NAMALWA (cell line): ENCODE measurements at regions not wholly inside any gene's neighbourhood (a gene's known extent, or its start where the extent isn't known, plus 50 kb on each side); places are given as distances from the start of the nearest gene placed in this dataset.
A peak's percentile ranks its signal among the peaks of the same experiment; 100 is the strongest.
"Not testable (repeated sequence)": the region's sequence is repeated elsewhere in the genome, so short reads cannot be mapped to it uniquely, and the experiment has no call there.

Experiments
- DNase-seq: peaks from one replicate; pipeline ENCODE4 v3.0.0-alpha.2; 2015; ENCODE audit warnings: low spot score

DNA sequence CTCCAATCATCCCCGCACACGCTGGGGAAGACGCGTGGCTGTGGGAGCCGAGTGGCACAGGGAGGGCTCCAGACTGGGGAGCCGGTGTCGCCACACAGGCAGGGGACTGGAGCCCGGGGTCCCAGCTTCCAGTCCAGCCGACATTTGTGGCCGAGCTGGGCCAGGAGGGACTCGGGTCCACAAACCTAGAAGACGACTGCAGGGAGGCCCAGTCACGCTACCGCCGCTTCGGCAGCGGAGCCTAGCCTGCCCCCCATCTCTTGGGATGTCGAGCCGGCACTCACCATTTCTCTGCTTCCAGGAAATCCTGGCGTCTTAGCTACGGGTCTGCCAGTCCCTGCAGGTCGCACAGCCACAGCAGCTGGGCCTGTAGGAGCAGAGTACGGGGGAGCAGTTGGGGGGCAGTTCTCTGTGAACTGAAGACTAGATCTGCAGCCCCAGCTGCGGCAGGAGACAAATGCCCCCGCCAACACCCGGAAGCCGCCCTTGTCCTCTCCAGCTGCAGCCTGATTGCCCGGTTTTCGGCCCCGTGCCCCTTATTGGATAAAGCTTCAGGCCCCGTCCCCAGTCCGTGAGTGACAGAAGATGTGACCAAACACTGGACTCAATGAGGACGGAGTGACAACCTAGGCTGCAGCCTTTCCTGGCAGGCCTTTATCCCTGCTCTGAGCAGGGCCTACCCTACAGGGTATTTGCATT lies 270.7 kb downstream of the ZNF33B start:
- DNase-seq: no peak

DNA sequence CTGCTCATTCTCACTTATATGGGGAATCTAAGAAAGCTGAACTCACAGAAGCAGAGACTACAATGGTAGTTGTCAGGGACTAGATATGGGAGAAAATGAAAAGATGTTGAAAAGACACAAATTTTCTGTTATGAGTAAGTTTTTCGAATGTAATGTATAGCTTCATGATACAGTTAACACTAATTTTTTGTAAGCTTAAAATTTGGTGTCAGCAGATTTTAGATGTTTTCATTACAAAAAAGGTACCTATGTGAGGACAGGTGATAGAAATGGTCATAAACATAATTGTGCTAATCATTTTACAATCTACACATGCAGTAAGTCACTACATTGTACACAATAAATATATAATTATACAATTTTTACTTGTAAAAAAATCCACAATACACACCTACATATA lies 286.6 kb downstream of the ZNF33B start:
- DNase-seq: no peak

GRCh38 chr10:42336593-42337337 lies 301.6 kb downstream of the ZNF33B start:
- not testable (repeated sequence) for DNase-seq

GRCh38 chr10:42335653-42336296 lies 302.6 kb downstream of the ZNF33B start:
- not testable (repeated sequence) for DNase-seq

DNA sequence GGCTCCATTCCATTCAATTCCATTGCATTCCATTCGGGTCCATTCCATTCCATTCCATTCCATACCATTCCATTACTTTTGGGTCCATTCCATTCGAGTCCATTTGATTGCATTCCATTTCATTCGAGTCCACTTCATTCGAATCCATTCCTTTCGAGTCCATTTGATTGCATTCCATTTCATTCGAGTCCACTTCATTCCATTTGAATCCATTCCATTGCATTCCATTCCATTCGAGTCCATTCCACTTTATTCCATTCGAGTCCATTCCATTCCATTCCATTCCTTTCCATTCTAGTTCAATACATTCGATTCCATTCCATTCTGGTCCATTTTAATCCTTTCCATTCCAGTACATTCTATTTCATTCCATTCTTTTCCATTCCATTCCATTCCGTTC lies 334.0 kb downstream of the ZNF33B start:
- no peak for DNase-seq

GRCh38 chr10:42281896-42282295 lies 356.5 kb downstream of the ZNF33B start:
- DNase-seq: not testable (repeated sequence)

DNA sequence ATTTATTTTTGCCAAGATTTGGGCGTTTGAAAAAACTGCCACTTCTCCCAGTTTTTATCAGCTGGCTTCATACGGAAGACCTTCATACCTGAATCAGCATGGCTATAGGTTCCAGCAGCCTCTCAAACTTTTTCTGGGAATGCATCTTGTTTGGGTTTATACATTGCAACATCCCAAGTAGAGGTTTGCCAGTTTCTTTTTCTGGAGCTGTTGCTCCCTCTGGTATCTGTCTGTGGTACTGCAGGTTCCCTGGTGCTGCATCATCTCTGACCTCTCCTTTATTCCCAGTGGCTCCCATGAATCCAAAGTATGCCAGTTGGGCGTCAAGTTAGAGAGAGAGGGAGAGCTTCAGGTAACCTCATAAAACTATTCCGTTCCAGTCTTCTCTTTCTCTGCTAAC lies 368.6 kb downstream of the ZNF33B start:
- not testable (repeated sequence) for DNase-seq

DNA sequence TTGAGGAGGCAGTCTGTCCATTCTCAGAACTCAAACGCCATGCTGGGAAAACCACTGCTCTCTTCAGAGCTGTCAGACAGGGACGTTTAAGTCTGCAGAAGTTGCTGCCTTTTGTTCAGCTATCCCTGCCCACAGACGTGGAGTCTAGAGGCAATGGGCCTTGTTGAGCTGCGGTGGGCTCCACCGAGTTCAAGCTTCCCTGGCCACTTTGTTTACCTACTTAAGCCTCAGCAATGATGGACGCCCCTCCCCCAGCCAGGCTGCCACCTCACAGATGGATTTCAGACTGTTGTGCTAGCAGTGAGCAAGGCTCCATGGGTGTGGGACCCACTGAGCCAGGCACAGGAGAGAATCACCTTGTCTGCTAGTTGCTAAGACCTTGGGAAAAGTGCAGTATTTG lies 375.1 kb downstream of the ZNF33B start:
- not testable (repeated sequence) for DNase-seq

DNA sequence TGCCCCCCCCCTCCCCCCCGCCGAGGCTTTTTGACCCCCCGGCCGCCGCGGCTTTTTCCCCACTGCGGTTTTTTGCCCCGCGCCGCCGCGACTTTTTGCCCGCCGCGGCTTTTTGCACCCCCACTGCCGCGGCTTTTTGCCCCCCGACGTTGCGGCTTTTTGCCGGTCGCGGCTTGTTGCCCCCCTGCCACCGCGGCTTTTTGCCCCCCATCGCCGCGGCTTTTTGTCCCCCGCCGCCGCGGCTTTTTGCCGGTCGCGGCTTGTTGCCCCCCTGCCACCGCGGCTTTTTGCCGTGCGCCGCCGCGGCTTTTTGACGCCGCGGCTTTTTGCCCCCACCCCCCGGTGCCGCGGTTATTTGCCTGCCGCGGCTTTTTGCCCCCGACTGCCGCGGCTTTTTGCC lies 395.4 kb downstream of the ZNF33B start:
- not testable (repeated sequence) for DNase-seq

DNA sequence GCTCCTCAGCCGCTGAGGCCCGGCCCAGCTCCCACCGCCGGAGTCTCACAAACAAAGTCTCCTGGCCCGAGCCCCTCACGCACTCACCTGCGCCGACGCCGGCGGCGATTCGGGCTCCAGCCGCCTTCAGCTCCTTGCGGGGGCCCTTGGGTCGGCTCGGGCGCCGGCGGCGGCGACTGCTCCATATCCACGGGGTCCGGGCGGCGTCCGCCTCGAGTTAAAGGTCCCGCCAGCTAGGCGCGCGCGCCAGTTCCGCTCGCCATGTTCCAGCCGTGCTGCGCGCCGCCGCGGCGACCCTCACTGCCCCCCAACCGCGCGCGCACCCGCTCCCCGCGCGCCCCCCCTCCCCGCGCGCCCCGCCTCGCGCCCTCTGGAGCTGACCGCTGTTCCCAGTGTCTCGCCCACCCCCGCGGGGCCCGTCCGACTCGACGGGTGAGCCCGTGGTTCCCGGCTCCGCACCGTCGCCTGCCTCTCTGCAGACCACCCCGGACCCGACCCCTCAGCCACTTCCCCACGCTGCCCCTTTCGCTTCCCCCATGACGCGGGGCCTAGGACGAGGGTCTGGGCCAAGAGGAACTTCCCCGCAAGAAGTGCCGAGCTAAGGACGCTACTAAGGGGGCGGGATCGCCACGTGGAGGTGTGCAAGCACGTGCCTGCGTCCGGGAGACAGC lies 396.1 kb downstream of the ZNF33B start:
- DNase-seq: no peak

GRCh38 chr10:42236401-42236800 lies 402.0 kb downstream of the ZNF33B start:
- not testable (repeated sequence) for DNase-seq

DNA sequence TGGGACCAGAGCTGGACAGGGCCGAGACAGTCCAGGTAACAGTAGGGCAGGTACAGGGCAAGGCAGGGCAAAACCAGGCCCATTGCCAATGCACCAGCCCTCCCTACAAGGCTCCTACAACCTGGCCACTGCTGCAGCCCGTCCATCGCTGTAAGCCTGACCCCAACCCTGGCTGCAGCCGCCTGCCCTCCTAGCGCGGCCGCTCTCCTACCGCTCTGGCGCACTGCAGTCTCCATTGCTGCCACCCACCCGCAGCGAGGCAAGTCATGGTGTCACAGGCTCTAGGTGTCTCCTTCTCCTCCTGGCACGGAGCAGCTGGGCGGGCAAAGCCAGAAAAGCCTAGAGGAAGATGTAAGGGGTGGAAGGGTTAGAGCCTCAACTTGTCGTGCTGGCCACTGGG lies 402.6 kb downstream of the ZNF33B start:
- not testable (repeated sequence) for DNase-seq

DNA sequence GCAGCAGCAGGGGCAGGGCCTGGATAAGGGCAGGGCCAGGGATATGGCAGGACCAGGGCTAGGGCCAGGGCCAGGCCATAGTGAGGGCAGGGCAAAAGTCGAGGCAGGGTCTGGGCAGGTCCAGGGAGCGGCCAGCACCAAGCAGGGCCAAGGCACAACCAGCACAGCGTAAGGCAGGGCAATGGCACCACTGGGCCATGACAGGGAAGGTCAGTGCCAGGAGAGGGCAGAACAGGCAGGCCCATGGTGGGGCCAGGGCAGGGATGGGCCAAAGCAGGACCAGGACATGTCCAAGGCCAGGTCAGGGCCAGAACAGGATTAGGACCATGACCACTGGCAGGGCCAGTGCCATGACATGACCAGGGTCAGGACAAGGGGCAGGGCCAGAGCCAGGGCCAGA lies 403.1 kb downstream of the ZNF33B start:
- not testable (repeated sequence) for DNase-seq

DNA sequence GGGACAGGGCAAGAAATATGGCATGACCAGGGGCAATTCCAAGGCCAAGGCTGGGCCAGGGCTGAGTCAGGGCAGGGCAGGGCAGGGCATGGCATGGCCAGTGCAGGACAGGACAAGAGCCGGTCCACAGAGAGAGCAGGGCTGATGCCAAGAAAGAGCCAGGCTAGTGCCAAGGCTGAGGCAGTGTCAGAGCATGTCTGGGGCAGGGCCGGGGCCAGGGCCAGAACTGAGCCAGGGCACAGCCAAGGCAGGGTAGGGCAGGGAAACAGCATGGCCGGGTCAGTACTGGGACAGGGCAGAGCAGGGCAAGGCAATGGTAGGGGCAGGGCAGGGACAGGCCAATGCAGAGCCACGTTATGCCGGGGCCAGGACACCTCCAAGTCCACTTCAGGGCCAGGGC lies 403.9 kb downstream of the ZNF33B start:
- not testable (repeated sequence) for DNase-seq

- not testable (repeated sequence) for DNase-seq
Measured at GRCh38 chr10:42233461-42234206, 404.7 kb downstream of the ZNF33B start.

GRCh38 chr10:42232955-42233354 lies 405.4 kb downstream of the ZNF33B start:
- DNase-seq: not testable (repeated sequence)

GRCh38 chr10:42230812-42231211 lies 407.6 kb downstream of the ZNF33B start:
- not testable (repeated sequence) for DNase-seq

DNA sequence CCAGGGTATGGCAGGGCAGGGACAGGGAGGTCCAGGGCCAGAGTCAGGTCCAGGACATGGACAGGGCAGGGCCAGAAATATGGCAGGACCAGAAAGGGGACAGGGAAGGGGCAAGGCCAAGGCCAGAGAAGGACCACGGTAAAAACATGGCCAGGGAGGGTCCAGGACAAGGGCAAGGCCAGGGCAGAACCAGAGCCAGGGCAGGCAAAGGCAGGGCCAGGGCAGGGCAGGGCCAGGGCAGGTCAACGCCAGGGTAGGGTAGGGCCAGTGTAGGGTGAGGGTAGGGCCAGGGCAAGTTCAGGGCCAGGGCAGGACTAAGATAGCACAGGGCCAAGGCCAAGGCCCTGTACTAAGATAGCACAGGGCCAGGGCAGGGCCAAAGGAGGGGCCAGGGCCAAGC lies 408.3 kb downstream of the ZNF33B start:
- not testable (repeated sequence) for DNase-seq

GRCh38 chr10:42227859-42228258 lies 410.5 kb downstream of the ZNF33B start:
- not testable (repeated sequence) for DNase-seq

DNA sequence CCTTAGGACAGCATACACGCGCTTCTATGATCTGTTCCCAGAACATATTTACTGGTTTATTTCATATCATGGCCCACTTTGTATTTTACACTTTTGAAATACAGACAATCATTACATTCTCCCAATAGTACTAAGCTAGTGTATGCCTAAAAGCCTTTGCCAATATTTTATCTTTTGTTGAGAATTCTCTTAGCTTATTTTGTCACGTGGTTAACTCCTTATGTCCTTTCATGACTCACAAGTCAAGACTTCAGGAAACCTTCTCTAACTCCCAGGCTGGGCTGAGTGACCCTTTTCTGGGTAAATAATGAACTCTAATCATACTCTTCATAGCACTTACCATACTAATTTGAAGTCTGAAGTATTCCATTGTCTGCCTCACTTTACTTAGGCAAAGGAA lies 444.8 kb downstream of the ZNF33B start:
- DNase-seq: not testable (repeated sequence)

GRCh38 chr10:42192450-42192849 lies 445.9 kb downstream of the ZNF33B start:
- peak; percentile 16 for DNase-seq
